ENCODE measurements at regions not wholly inside any gene's neighbourhood (a gene's known extent, or its start where the extent isn't known, plus 50 kb on each side); places are given as distances from the start of the nearest gene placed in this dataset.

GRCh38 chr10:10542477-10542876 is 475.2 kb upstream of the CELF2 start:
- Histone ChIP-seq H2AK5ac (ENCODE audit: low read depth, low read length) (no peak overlapping the region), H3K23ac (ENCODE audit: low read depth, low read length) (no peak overlapping the region), H3K36me3 (ENCODE audit: control insufficient read depth, insufficient read depth, low read length) (no peaks in the 10 kb centered on the region), H3K4ac (ENCODE audit: low read depth, low read length) (0 out of 2 replicates have a peak overlapping the region, but pooled peaks have one; percentile 9), H3K4me3 (ENCODE audit: insufficient read depth, low read depth, low read length) (no peak overlapping the region), H2BK5ac (ENCODE audit: low read depth, low read length, poor library complexity, severe bottlenecking) (no peak overlapping the region), H2AK9ac (replicated peaks; ENCODE audit: low read depth, low read length, poor library complexity) (no peak overlapping the region), H4K91ac (ENCODE audit: insufficient read depth, low read depth, low read length) (no peak overlapping the region), H2AFZ (replicated peaks; ENCODE audit: low read length, poor library complexity) (no peak overlapping the region), H4K8ac (ENCODE audit: low read depth in 2 of 2, low read length in 2 of 2) (no peak overlapping the region), H3K4me1 (ENCODE audit: control insufficient read depth, insufficient read depth, low read length) (peaks cover 4% of the 10 kb centered on the region), H3K14ac (replicated peaks; ENCODE audit: low read depth, low read length) (no peak overlapping the region), H3K4me2 (ENCODE audit: low read depth, low read length) (no peak overlapping the region), H4K5ac (ENCODE audit: low read depth, low read length) (no peak overlapping the region; the same call in 1 of the 2 replicates), H3K9me3 (ENCODE audit: control insufficient read depth, insufficient read depth, low read length) (no peaks in the 10 kb centered on the region), H3K79me1 (ENCODE audit: low read depth in 1 of 2, low read length in 2 of 2) (no peaks in the 10 kb centered on the region), H3K56ac (ENCODE audit: extremely low read depth, insufficient read depth, low read length) (no peak overlapping the region), H2BK15ac (ENCODE audit: low read depth, low read length) (no peak overlapping the region; the same call in 2 of the 3 replicates), H2BK20ac (ENCODE audit: low read depth, low read length) (no peak overlapping the region), H3K9ac (ENCODE audit: low read depth, low read length) (no peak overlapping the region), H3K9me1 (ENCODE audit: insufficient read depth, low read length) (no peaks in the 10 kb centered on the region), H3K18ac (ENCODE audit: low read depth, low read length) (no peak overlapping the region), H4K20me1 (ENCODE audit: insufficient read depth, low read length) (no peaks in the 10 kb centered on the region), H3K27me3 (ENCODE audit: control insufficient read depth, insufficient read depth, low read length) (no peaks in the 10 kb centered on the region), H2BK120ac (ENCODE audit: low read depth, low read length) (no peak overlapping the region; the same call in 1 of the 2 replicates), H3K27ac (ENCODE audit: insufficient read depth, low read length) (no peak overlapping the region)
- ChIA-PET POLR2A (ENCODE audit: unreplicated experiment) (no interaction called here), CTCF (no interaction called here)
- intact Hi-C loops (cut with micrococcal nuclease), result no loop called here
- peak; percentile 15 for DNase-seq
- WGBS, 2 experiments (ENCODE audit: extremely low coverage in 2 of 2, insufficient read length in 1 of 2), result no CpG with 5 or more reads among the region's 1 CpG
- ATAC-seq (ENCODE audit: low read depth), result peak; percentile 66
- no TSS peak for BruUV-seq (replicated peaks)
- in situ Hi-C loops (cut with MboI; ENCODE audit: low sequenced_read_pairs), result no loop called here
- dilution Hi-C loops (cut with HindIII; ENCODE audit: low sequenced_read_pairs, unreplicated experiment), result no loop called here
- TF ChIP-seq FOS (IDR thresholded peaks at IDR 0.05; ENCODE audit: low read depth, low read length) (no peak), CEBPB (IDR thresholded peaks at IDR 0.05; ENCODE audit: low read depth, low read length) (no peak), BHLHE40 (IDR thresholded peaks at IDR 0.05; ENCODE audit: low read depth, low read length) (no peak), POLR2A (IDR thresholded peaks at IDR 0.05; ENCODE audit: low read depth, low read length) (no peak), RCOR1 (IDR thresholded peaks at IDR 0.05; ENCODE audit: insufficient replicate concordance, low read length) (no peak), MXI1 (IDR thresholded peaks at IDR 0.05; ENCODE audit: borderline replicate concordance, low read depth, low read length) (no peak), SMC3 (IDR thresholded peaks at IDR 0.05; ENCODE audit: low read depth, low read length) (no peak), NFE2L2 (IDR thresholded peaks at IDR 0.05; ENCODE audit: low read depth, low read length) (no peak), CTCF (conservative IDR thresholded peaks at IDR 0.05; ENCODE audit: low read depth, low read length) (no peak), MAFK (IDR thresholded peaks at IDR 0.05; ENCODE audit: low read depth, low read length) (no peak), RFX5 (IDR thresholded peaks at IDR 0.05; ENCODE audit: low read depth, low read length) (no peak)
- TF ChIP-seq, protein P1, sequence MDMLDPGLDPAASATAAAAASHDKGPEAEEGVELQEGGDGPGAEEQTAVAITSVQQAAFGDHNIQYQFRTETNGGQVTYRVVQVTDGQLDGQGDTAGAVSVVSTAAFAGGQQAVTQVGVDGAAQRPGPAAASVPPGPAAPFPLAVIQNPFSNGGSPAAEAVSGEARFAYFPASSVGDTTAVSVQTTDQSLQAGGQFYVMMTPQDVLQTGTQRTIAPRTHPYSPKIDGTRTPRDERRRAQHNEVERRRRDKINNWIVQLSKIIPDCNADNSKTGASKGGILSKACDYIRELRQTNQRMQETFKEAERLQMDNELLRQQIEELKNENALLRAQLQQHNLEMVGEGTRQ (IDR thresholded peaks at IDR 0.05; ENCODE audit: low read depth, low read length), result no peak

Data from IMR-90 (cell line).